ENCODE measurements at regions not wholly inside any gene's neighbourhood (a gene's known extent, or its start where the extent isn't known, plus 50 kb on each side); places are given as distances from the start of the nearest gene placed in this dataset.
"Not testable (repeated sequence)": the region's sequence is repeated elsewhere in the genome, so short reads cannot be mapped to it uniquely, and the experiment has no call there.

DNA sequence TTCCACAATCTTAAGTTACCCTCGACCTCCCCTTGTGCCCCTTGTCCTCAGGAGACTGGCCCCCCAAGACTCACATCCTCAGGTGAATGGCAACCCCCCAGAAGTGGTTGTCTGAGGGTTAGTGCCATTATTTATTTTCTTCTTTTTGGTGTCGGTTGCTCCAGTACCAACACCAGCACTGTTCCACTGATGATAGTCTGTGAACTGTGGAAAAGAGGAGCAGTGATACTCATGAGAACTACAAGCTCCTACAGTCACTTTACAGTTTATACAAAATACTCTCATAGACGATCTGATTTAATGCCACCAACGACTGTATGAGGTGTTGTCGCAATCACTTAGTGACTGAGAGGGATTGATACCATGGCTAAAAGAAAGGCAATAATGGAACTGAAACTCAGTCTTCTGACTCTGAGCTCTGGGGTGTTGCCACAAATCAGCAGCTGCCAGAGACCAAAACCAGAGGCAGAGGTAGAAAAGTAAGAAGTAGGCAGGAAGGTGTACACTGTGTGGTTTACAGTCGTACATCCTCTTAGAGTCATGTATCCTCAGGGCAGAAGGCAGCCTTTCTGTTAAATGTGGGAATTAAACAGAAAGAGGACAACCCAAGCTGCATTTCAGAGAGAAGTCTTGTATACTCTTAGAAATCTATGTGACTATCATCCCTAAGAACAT lies 90.8 kb upstream of the ADCY2 start:
- H2BK15ac ChIP-seq (ENCODE audit: low read depth, low read length); H4K8ac ChIP-seq (ENCODE audit: low read depth in 2 of 2, low read length in 2 of 2); H3K14ac ChIP-seq (replicated peaks; ENCODE audit: low read depth, low read length); DNase-seq; H3K79me1 ChIP-seq (ENCODE audit: low read depth in 1 of 2, low read length in 2 of 2); dilution Hi-C loops (cut with HindIII; ENCODE audit: low sequenced_read_pairs, unreplicated experiment); H3K18ac ChIP-seq (ENCODE audit: low read depth, low read length); H2AFZ ChIP-seq (replicated peaks; ENCODE audit: low read length, poor library complexity); in situ Hi-C loops (cut with MboI; ENCODE audit: low sequenced_read_pairs); H3K4me1 ChIP-seq (ENCODE audit: control insufficient read depth, insufficient read depth, low read length); H3K36me3 ChIP-seq (ENCODE audit: control insufficient read depth, insufficient read depth, low read length); H4K20me1 ChIP-seq (ENCODE audit: insufficient read depth, low read length); H3K4me2 ChIP-seq (ENCODE audit: low read depth, low read length); H2BK120ac ChIP-seq (ENCODE audit: low read depth, low read length); H3K4me3 ChIP-seq (ENCODE audit: insufficient read depth, low read depth, low read length); H3K9ac ChIP-seq (ENCODE audit: low read depth, low read length); H3K56ac ChIP-seq (ENCODE audit: extremely low read depth, insufficient read depth, low read length); ATAC-seq (ENCODE audit: low read depth); H3K27ac ChIP-seq (ENCODE audit: insufficient read depth, low read length); H2AK9ac ChIP-seq (replicated peaks; ENCODE audit: low read depth, low read length, poor library complexity); intact Hi-C loops (cut with micrococcal nuclease); H3K4ac ChIP-seq (ENCODE audit: low read depth, low read length); BruUV-seq (replicated peaks); H4K5ac ChIP-seq (ENCODE audit: low read depth, low read length); H3K23ac ChIP-seq (ENCODE audit: low read depth, low read length); CTCF ChIA-PET; H4K91ac ChIP-seq (ENCODE audit: insufficient read depth, low read depth, low read length); H2BK5ac ChIP-seq (ENCODE audit: low read depth, low read length, poor library complexity, severe bottlenecking); H3K27me3 ChIP-seq (ENCODE audit: control insufficient read depth, insufficient read depth, low read length); H3K9me3 ChIP-seq (ENCODE audit: control insufficient read depth, insufficient read depth, low read length); H2BK20ac ChIP-seq (ENCODE audit: low read depth, low read length); H3K9me1 ChIP-seq (ENCODE audit: insufficient read depth, low read length); POLR2A ChIA-PET (ENCODE audit: unreplicated experiment); H2AK5ac ChIP-seq (ENCODE audit: low read depth, low read length): not testable (repeated sequence)
- no CpG with 5 or more reads among the region's 6 CpGs for WGBS, 2 experiments (ENCODE audit: extremely low coverage in 2 of 2, insufficient read length in 1 of 2)

- H3K9ac ChIP-seq (ENCODE audit: low read depth, low read length); H4K5ac ChIP-seq (ENCODE audit: low read depth, low read length); POLR2A ChIA-PET (ENCODE audit: unreplicated experiment); H2AK9ac ChIP-seq (replicated peaks; ENCODE audit: low read depth, low read length, poor library complexity); H3K4me2 ChIP-seq (ENCODE audit: low read depth, low read length); H2AFZ ChIP-seq (replicated peaks; ENCODE audit: low read length, poor library complexity); H2BK120ac ChIP-seq (ENCODE audit: low read depth, low read length); H4K8ac ChIP-seq (ENCODE audit: low read depth in 2 of 2, low read length in 2 of 2); H4K20me1 ChIP-seq (ENCODE audit: insufficient read depth, low read length); DNase-seq; dilution Hi-C loops (cut with HindIII; ENCODE audit: low sequenced_read_pairs, unreplicated experiment); H3K56ac ChIP-seq (ENCODE audit: extremely low read depth, insufficient read depth, low read length); intact Hi-C loops (cut with micrococcal nuclease); H3K4me1 ChIP-seq (ENCODE audit: control insufficient read depth, insufficient read depth, low read length); H2BK5ac ChIP-seq (ENCODE audit: low read depth, low read length, poor library complexity, severe bottlenecking); H2AK5ac ChIP-seq (ENCODE audit: low read depth, low read length); H2BK20ac ChIP-seq (ENCODE audit: low read depth, low read length); CTCF ChIA-PET; H3K9me3 ChIP-seq (ENCODE audit: control insufficient read depth, insufficient read depth, low read length); ATAC-seq (ENCODE audit: low read depth); in situ Hi-C loops (cut with MboI; ENCODE audit: low sequenced_read_pairs); H4K91ac ChIP-seq (ENCODE audit: insufficient read depth, low read depth, low read length); H3K9me1 ChIP-seq (ENCODE audit: insufficient read depth, low read length); H2BK15ac ChIP-seq (ENCODE audit: low read depth, low read length); H3K4ac ChIP-seq (ENCODE audit: low read depth, low read length); H3K4me3 ChIP-seq (ENCODE audit: insufficient read depth, low read depth, low read length); H3K27ac ChIP-seq (ENCODE audit: insufficient read depth, low read length); H3K14ac ChIP-seq (replicated peaks; ENCODE audit: low read depth, low read length); H3K18ac ChIP-seq (ENCODE audit: low read depth, low read length); H3K23ac ChIP-seq (ENCODE audit: low read depth, low read length); H3K36me3 ChIP-seq (ENCODE audit: control insufficient read depth, insufficient read depth, low read length); BruUV-seq (replicated peaks); H3K27me3 ChIP-seq (ENCODE audit: control insufficient read depth, insufficient read depth, low read length); H3K79me1 ChIP-seq (ENCODE audit: low read depth in 1 of 2, low read length in 2 of 2): not testable (repeated sequence)
- WGBS, 2 experiments (ENCODE audit: extremely low coverage in 2 of 2, insufficient read length in 1 of 2), result no CpG with 5 or more reads among the region's 10 CpGs
Measured at GRCh38 chr5:7306556-7306955, 89.4 kb upstream of the ADCY2 start.

Data from IMR-90 (cell line).